Hepatocyte (in vitro differentiated cells): ENCODE measurements at regions not wholly inside any gene's neighbourhood (a gene's known extent, or its start where the extent isn't known, plus 50 kb on each side); places are given as distances from the start of the nearest gene placed in this dataset.

ENCODE experiments used
- EZH2phosphoT487 ChIP-seq: fragments of 200-600 bp; sonication (generic); IDR thresholded peaks from one replicate; pipeline ENCODE4 v1.6.1; 2018; ENCODE audit warnings: antibody characterized with exemption, mild to moderate bottlenecking, low read depth, moderate library complexity; ENCODE audit not compliant: unreplicated experiment, severe bottlenecking
- TF ChIP-seq, protein P1 (sequence below): fragments of 200-600 bp; sonication (generic); IDR thresholded peaks from 2 replicates; pipeline ENCODE4 v1.5.1; 2016; ENCODE audit warnings: antibody characterized with exemption, mild to moderate bottlenecking; ENCODE audit not compliant: poor library complexity

DNA sequence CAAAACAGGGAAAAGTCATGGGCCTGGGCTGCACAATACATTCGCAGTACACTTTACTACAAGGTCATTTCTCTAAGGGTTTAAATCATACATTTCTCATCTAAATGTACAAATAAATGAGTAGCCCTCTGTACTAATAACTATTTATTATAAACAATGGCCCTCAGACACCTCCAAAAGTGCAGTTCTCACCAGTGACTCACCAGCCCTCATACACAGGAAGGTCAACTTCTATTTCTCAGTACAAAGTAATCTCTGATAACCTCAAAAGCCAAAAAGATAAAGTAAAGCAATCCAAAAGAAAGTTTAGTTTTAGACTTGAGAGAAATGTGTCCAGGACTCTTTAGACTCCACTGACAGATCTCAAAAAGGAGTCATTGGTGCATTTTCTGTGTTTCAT is 1258.1 kb upstream of the CDH6 start:
- TF ChIP-seq, protein P1, sequence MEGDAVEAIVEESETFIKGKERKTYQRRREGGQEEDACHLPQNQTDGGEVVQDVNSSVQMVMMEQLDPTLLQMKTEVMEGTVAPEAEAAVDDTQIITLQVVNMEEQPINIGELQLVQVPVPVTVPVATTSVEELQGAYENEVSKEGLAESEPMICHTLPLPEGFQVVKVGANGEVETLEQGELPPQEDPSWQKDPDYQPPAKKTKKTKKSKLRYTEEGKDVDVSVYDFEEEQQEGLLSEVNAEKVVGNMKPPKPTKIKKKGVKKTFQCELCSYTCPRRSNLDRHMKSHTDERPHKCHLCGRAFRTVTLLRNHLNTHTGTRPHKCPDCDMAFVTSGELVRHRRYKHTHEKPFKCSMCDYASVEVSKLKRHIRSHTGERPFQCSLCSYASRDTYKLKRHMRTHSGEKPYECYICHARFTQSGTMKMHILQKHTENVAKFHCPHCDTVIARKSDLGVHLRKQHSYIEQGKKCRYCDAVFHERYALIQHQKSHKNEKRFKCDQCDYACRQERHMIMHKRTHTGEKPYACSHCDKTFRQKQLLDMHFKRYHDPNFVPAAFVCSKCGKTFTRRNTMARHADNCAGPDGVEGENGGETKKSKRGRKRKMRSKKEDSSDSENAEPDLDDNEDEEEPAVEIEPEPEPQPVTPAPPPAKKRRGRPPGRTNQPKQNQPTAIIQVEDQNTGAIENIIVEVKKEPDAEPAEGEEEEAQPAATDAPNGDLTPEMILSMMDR: no peak
- TF ChIP-seq EZH2phosphoT487: no peak
